T-helper 2 cell (primary cell): ENCODE measurements at regions not wholly inside any gene's neighbourhood (a gene's known extent, or its start where the extent isn't known, plus 50 kb on each side); places are given as distances from the start of the nearest gene placed in this dataset.
"Not testable (repeated sequence)": the region's sequence is repeated elsewhere in the genome, so short reads cannot be mapped to it uniquely, and the experiment has no call there.

Source experiments
- DNase-seq, 5 experiments: peaks; one replicate each; pipeline versions ENCODE4 v3.0.0 to v3.0.0-alpha.2; 2012 to 2022

GRCh38 chr18:5717256-5717655, 173.5 kb upstream of the EPB41L3 start:
- no peak for DNase-seq

GRCh38 chr18:5710676-5711075, 166.9 kb upstream of the EPB41L3 start:
- no peak for DNase-seq

- no peak for DNase-seq
These were observed 166.4 kb upstream of the EPB41L3 start for GRCh38 chr18:5710235-5710634.

- no peak for DNase-seq
These were observed 165.8 kb upstream of the EPB41L3 start for GRCh38 chr18:5709476-5710095.

- DNase-seq, result no peak
These were observed 163.8 kb upstream of the EPB41L3 start for GRCh38 chr18:5707586-5707985.

GRCh38 chr18:5705393-5705792, 161.6 kb upstream of the EPB41L3 start:
- DNase-seq, result no peak

GRCh38 chr18:5704847-5705246, 161.1 kb upstream of the EPB41L3 start:
- DNase-seq, result no peak

- not testable (repeated sequence) for DNase-seq
These were observed 158.2 kb upstream of the EPB41L3 start for GRCh38 chr18:5702016-5702415.

- DNase-seq, result no peak
These were observed 150.0 kb upstream of the EPB41L3 start for GRCh38 chr18:5693699-5694294.

GRCh38 chr18:5678779-5679406, 135.1 kb upstream of the EPB41L3 start:
- DNase-seq, result no peak

- DNase-seq, result no peak
These were observed 134.5 kb upstream of the EPB41L3 start for GRCh38 chr18:5678278-5678677.

- no peak for DNase-seq
These were observed 129.8 kb upstream of the EPB41L3 start for GRCh38 chr18:5673616-5674015.

GRCh38 chr18:5669585-5669984, 125.8 kb upstream of the EPB41L3 start:
- DNase-seq, result no peak

GRCh38 chr18:5668087-5668715, 124.4 kb upstream of the EPB41L3 start:
- DNase-seq, result no peak

- no peak for DNase-seq
These were observed 123.6 kb upstream of the EPB41L3 start for GRCh38 chr18:5667356-5667755.

- no peak for DNase-seq
These were observed 118.8 kb upstream of the EPB41L3 start for GRCh38 chr18:5662586-5663090.

- DNase-seq, result no peak
These were observed 117.4 kb upstream of the EPB41L3 start for GRCh38 chr18:5661179-5661578.

- DNase-seq, result no peak
These were observed 110.0 kb upstream of the EPB41L3 start for GRCh38 chr18:5653802-5654201.

- no peak for DNase-seq
These were observed 107.9 kb upstream of the EPB41L3 start for GRCh38 chr18:5651736-5652135.

- DNase-seq, result no peak
These were observed 105.6 kb upstream of the EPB41L3 start for GRCh38 chr18:5649439-5649838.

- no peak for DNase-seq
These were observed 102.9 kb upstream of the EPB41L3 start for GRCh38 chr18:5646739-5647138.

GRCh38 chr18:5643288-5643687, 99.5 kb upstream of the EPB41L3 start:
- no peak for DNase-seq

- DNase-seq, result no peak
These were observed 97.1 kb upstream of the EPB41L3 start for GRCh38 chr18:5640939-5641338.

GRCh38 chr18:5639131-5639530, 95.3 kb upstream of the EPB41L3 start:
- no peak for DNase-seq
